Sigmoid colon (tissue), 6 donors: ENCODE measurements at regions not wholly inside any gene's neighbourhood (a gene's known extent, or its start where the extent isn't known, plus 50 kb on each side); places are given as distances from the start of the nearest gene placed in this dataset.

ENCODE experiments used
- DNase-seq: peaks from one replicate; pipeline ENCODE4 v3.0.0-alpha.2; 2019
- H3K27ac ChIP-seq, 4 donors: fragments of 200-600 bp; sonication (generic); one replicate each; pipeline ENCODE4 v1.5.1; 2016 to 2019; ENCODE audit warnings: mild to moderate bottlenecking in 1 of 4
- H3K27me3 ChIP-seq, 3 donors: fragments of 200-600 bp; sonication (generic); one replicate each; pipeline ENCODE4 v1.5.1; 2019; ENCODE audit warnings: mild to moderate bottlenecking in 1 of 3
- H3K36me3 ChIP-seq, 4 donors: fragments of 200-600 bp; sonication (generic); one replicate each; pipeline ENCODE4 v1.5.1; 2016 to 2019
- H3K4me1 ChIP-seq, 4 donors: fragments of 200-600 bp; sonication (generic); one replicate each; pipeline ENCODE4 v1.5.1; 2017 to 2019
- H3K4me3 ChIP-seq, 4 donors: fragments of 200-600 bp; sonication (generic); one replicate each; pipeline ENCODE4 v1.5.1; 2017 to 2019; ENCODE audit warnings: mild to moderate bottlenecking in 2 of 4, moderate library complexity in 1 of 4
- H3K9me3 ChIP-seq, 4 donors: fragments of 200-600 bp in 3 of 4; sonication (generic) in 3 of 4; one replicate each; pipeline versions ENCODE4 v1.5.1 to v1.6.1; 2013 to 2019
- CTCF ChIP-seq, 4 experiments: fragments of 450-650 bp in 3 of 4; fragments of 200-600 bp in 1 of 4; IDR thresholded peaks; one replicate each; pipeline ENCODE4 v1.5.1; 2016 to 2019; ENCODE audit warnings: antibody characterized with exemption in 4 of 4, mild to moderate bottlenecking in 3 of 4, moderate library complexity in 2 of 4
- EP300 ChIP-seq, 4 donors: sonication (generic); formaldehyde crosslinking; IDR thresholded peaks; one replicate each; pipeline ENCODE4 v1.6.1; 2017; ENCODE audit warnings: antibody characterized with exemption in 4 of 4
- POLR2A ChIP-seq, 2 donors: fragments of 450-650 bp; IDR thresholded peaks; one replicate each; pipeline ENCODE4 v1.6.1; 2016; ENCODE audit warnings: antibody characterized with exemption in 2 of 2, mild to moderate bottlenecking in 2 of 2, moderate library complexity in 2 of 2
- POLR2AphosphoS5 ChIP-seq, 4 donors: sonication (generic); formaldehyde crosslinking; IDR thresholded peaks; one replicate each; pipeline ENCODE4 v1.6.1; 2017; ENCODE audit warnings: antibody characterized with exemption in 4 of 4
- WGBS, 2 donors: extraction: QIAGEN DNeasy Blood & Tissue Kit; methylation state at CpG; one replicate each; pipeline ENCODE4 v1.1.7; 2013; 5-methylcytosine and 5-hydroxymethylcytosine counted together
- intact Hi-C: fragments of 100-400 bp; cut with DNase I; formaldehyde crosslinking; loops from one replicate; pipeline ENCODE4 v1.15.1; 2023
- donor health status: healthy with polysubstance abuse.
- donor health status: healthy.

- Histone ChIP-seq H3K9me3 (no peaks in the 10 kb centered on the region), H3K4me3 (no peak overlapping the region)
- intact Hi-C loops = no loop called here
Observed at GRCh38 chr18:55138401-55138800, 179.1 kb upstream of the CCDC68 start.

DNA sequence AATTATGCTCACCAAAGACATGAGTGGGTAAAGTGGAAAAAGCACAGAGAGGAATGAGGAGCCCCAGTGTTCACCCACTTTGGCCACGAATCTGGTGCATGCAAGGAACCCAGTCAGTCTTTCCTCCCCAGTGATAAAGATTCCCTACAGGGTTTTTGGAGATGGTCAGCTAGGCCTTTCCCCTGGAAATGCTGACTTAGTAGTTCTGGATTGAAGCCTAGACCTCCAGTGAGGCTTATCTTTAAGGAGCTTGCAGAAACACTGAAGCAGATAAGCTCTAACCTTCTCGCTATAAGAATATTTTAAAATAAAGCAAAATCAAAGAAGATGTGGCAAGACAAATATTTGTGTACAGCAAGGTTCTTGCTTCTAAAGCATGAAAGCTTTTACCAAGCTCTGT, 178.3 kb upstream of the CCDC68 start:
- Histone ChIP-seq H3K4me3 (no peak overlapping the region), H3K9me3 (no peaks in the 10 kb centered on the region), H3K27ac (no peak overlapping the region), H3K27me3 (no peaks in the 10 kb centered on the region), H3K4me1 (no peaks in the 10 kb centered on the region), H3K36me3 (no peaks in the 10 kb centered on the region)
- DNase-seq = no peak
- WGBS, 2 donors = 74 to 91% methylated on average over 2 of the region's 2 CpGs
- intact Hi-C loops = no loop called here
- TF ChIP-seq CTCF (IDR thresholded peaks at IDR 0.05) (no peak), POLR2A (IDR thresholded peaks at IDR 0.05) (no peak), POLR2AphosphoS5 (IDR thresholded peaks at IDR 0.05) (no peak), EP300 (IDR thresholded peaks at IDR 0.05) (no peak)

More at GRCh38 chr18:55138401-55138800, 179.1 kb upstream of the CCDC68 start:
- no peak overlapping the region for H3K27ac ChIP-seq
- TF ChIP-seq CTCF (IDR thresholded peaks at IDR 0.05) = no peak
- TF ChIP-seq EP300 (IDR thresholded peaks at IDR 0.05) = no peak
- no peaks in the 10 kb centered on the region for H3K4me1 ChIP-seq
- no peaks in the 10 kb centered on the region for H3K36me3 ChIP-seq
- H3K27me3 ChIP-seq = no peaks in the 10 kb centered on the region
- 82 to 88% methylated on average over 4 of the region's 4 CpGs for WGBS, 2 donors
- DNase-seq = no peak

DNA sequence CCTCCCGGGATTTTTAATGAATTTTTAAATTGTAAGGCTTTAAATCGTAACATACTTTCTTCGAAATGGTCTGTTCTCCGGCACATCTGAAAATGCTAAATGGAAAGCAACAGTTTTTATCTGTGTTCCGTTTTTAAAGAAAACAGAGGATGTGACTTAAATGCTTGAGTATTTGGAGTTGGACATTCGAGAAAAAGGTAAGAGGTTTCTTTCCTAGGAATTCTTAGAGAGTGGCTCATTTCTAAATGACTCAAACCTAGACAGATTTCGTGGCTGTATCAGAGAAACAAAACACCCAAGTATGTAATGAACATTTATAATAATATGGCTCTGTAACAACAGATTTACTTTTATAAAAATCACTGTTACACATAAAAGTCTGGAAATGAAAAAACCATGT, 177.6 kb upstream of the CCDC68 start:
- TF ChIP-seq POLR2AphosphoS5 (IDR thresholded peaks at IDR 0.05) (no peak), EP300 (IDR thresholded peaks at IDR 0.05) (no peak), CTCF (IDR thresholded peaks at IDR 0.05) (no peak), POLR2A (IDR thresholded peaks at IDR 0.05) (no peak)
- no peak for DNase-seq
- intact Hi-C loops = no loop called here
- H3K27me3 ChIP-seq = no peaks in the 10 kb centered on the region
- WGBS, 2 donors = 78 to 85% methylated on average over 7 of the region's 7 CpGs
- H3K4me1 ChIP-seq = no peaks in the 10 kb centered on the region
- no peak overlapping the region for H3K4me3 ChIP-seq
- no peak overlapping the region for H3K27ac ChIP-seq
- H3K9me3 ChIP-seq = no peaks in the 10 kb centered on the region
- H3K36me3 ChIP-seq = no peaks in the 10 kb centered on the region

GRCh38 chr18:55136258-55136657, 177.0 kb upstream of the CCDC68 start:
- Histone ChIP-seq H3K27me3 (no peaks in the 10 kb centered on the region), H3K4me3 (no peak overlapping the region), H3K4me1 (no peaks in the 10 kb centered on the region), H3K9me3 (no peaks in the 10 kb centered on the region), H3K27ac (no peak overlapping the region), H3K36me3 (no peaks in the 10 kb centered on the region)
- no peak for DNase-seq
- TF ChIP-seq CTCF (IDR thresholded peaks at IDR 0.05) (no peak), POLR2A (IDR thresholded peaks at IDR 0.05) (no peak), EP300 (IDR thresholded peaks at IDR 0.05) (no peak), POLR2AphosphoS5 (IDR thresholded peaks at IDR 0.05) (no peak)
- intact Hi-C loops = no loop called here
- WGBS, 2 donors = 75 to 82% methylated on average over 6 of the region's 6 CpGs

GRCh38 chr18:55133378-55133777, 174.1 kb upstream of the CCDC68 start:
- WGBS, 2 donors = 94 to 95% methylated on average over 6 of the region's 6 CpGs
- H3K4me3 ChIP-seq = no peak overlapping the region
- TF ChIP-seq POLR2AphosphoS5 (IDR thresholded peaks at IDR 0.05) = no peak
- no peak for TF ChIP-seq POLR2A (IDR thresholded peaks at IDR 0.05)
- TF ChIP-seq EP300 (IDR thresholded peaks at IDR 0.05) = no peak
- TF ChIP-seq CTCF (IDR thresholded peaks at IDR 0.05) = no peak

More at GRCh38 chr18:55133378-55133777, 174.1 kb upstream of the CCDC68 start:
- intact Hi-C loops = no loop called here
- H3K36me3 ChIP-seq = no peaks in the 10 kb centered on the region
- no peaks in the 10 kb centered on the region for H3K9me3 ChIP-seq
- H3K27ac ChIP-seq = no peak overlapping the region
- no peaks in the 10 kb centered on the region for H3K27me3 ChIP-seq
- no peak for DNase-seq
- H3K4me1 ChIP-seq = no peaks in the 10 kb centered on the region
